Caki2 (cell line): ENCODE measurements at regions not wholly inside any gene's neighbourhood (a gene's known extent, or its start where the extent isn't known, plus 50 kb on each side); places are given as distances from the start of the nearest gene placed in this dataset.
"Not testable (repeated sequence)": the region's sequence is repeated elsewhere in the genome, so short reads cannot be mapped to it uniquely, and the experiment has no call there.

Experiments
- DNase-seq: peaks from one replicate; pipeline ENCODE4 v3.0.0-alpha.2; 2015; ENCODE audit warnings: low read depth
- in situ Hi-C: cut with HindIII; loops from 2 replicates; pipeline ENCODE4 v1.10.0; 2016; ENCODE audit warnings: low sequenced_read_pairs, low pct_unique_long_range_greater_than_20kb, mixed read lengths

DNA sequence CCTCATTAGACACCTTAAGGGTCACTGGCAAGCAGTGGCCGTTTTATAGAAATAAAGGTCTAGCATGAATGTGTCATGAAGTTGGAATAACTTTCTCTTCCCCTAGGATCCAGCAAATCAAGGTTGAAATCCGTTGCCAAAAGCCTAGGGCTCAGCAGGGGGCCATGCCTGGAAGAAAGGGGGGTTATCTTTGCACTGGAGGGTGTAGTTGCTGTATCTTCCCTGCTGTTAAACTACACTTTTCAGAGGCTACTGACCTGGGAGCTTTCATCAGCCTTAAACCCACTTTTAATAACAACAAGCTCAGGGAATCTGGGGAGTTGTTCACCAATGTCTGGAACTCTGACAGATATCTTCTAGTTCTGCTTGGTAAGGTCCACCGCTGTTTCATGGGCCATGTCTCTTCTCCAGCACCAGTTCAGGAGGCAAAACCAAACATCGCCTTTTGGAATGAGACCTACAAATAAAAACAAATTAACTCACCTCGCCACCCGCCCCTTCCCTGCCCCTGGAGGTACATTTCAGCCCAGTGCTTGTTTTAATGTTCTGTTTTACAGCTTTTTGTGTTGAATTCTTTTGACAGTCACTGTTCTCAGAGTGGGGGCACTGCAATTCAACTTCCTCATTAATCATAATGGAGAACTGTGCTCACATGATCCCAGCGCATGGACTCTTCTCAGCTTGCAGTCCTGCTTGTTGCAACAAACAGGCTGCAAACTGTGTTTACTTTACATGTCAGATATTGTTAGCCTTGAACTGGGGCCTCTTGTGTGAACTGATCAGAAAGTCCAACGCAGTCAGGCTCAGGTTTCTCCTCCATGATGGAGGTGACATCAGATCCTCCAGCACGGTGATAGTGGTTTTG is 508.7 kb downstream of the KCNJ2 start:
- in situ Hi-C loops: no loop called here
- DNase-seq: no peak

DNA sequence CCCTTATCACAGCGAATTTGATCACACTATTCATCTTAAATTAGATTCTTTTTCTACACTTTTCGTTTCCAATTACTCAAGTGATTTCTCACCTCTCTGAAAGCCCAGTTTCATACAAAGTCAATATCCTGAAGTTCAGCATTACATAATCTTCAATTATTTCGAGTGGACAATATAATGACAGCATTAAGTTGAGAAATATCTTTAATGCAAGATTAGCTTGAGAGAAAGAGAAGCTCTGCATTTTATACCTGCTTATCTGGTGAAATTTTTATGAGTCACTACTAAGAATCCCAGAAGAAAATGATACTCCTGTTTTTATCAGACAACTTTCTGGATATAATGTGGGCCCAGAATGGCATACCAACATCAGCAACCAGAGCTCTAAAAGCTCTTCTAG is 509.6 kb downstream of the KCNJ2 start:
- DNase-seq: no peak
- in situ Hi-C loops: no loop called here

DNA sequence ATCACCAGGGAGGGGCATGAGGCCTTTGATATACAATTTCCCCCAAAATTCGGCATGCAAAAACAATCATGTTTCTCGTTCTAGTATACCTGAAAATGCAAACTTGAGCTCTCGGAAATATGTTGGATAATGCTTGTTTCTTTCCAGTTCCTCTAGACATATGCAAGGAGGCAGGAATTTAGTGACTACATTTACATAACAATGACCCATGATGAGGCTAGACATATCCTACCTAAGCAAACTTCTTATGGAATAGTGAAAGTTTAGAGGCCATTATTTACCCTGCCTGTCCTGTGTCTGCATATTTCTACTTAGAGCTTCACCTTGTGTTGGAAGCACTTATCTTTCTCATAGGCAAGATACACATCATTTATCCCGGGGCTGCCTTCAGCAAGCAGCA is 514.6 kb downstream of the KCNJ2 start:
- no peak for DNase-seq
- in situ Hi-C loops: no loop called here

DNA sequence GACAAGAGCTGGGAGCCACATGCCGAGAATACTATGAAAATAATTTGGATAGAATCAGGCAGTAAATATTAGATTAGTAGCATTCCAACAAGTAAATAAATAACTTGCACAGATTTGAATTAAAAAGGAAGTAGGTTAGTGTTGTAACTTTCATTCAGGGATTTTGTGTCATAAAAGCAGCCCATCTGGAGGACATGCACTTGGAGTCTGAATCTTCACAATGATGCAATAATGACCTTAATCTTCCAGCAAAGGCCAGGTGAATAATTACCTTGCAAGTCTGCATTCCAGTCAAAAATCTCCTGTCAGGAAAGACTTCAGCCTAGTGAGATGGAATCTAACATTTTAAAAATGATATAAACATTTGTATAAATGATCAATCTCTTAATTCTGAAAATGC is 518.1 kb downstream of the KCNJ2 start:
- DNase-seq: peak; percentile 3
- in situ Hi-C loops: no loop called here

DNA sequence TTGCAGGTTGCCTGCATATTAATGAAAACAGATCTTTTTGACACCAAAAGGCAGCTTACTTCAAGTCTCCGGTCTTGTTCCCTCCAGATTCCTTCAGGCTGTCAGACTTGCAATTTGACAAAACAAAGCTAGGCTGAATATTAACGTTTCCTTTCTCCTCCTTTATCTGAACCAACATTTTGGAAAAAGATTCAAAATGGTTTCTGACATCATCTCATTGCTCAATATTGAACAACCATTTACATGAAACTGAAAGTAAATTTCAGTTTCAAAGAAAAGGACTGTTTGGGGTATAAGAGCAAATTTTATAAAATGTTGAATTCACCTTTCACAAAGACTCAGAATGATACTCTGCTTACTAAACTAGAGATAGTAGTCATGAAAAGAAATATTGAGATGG is 521.8 kb downstream of the KCNJ2 start:
- no peak for DNase-seq
- in situ Hi-C loops: no loop called here

DNA sequence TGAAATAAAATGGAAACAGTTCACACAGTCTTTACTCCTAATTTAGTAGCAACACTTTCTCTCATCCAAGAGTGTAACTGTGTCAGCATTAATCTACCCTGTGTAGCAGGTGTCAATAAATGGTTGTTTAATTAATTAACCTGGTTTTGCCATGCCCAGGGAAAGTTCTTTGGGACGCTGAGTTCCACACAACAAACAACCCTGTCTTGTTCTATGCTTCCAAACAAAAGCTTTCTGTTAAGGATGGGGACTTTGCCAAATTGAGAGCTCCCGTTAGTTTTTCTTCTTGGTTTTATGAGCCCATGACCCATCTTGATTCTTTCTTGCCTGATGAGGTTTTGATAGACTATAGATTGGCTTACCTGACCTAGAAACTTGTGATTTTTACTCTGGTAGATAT is 530.1 kb downstream of the KCNJ2 start:
- DNase-seq: no peak
- in situ Hi-C loops: no loop called here

DNA sequence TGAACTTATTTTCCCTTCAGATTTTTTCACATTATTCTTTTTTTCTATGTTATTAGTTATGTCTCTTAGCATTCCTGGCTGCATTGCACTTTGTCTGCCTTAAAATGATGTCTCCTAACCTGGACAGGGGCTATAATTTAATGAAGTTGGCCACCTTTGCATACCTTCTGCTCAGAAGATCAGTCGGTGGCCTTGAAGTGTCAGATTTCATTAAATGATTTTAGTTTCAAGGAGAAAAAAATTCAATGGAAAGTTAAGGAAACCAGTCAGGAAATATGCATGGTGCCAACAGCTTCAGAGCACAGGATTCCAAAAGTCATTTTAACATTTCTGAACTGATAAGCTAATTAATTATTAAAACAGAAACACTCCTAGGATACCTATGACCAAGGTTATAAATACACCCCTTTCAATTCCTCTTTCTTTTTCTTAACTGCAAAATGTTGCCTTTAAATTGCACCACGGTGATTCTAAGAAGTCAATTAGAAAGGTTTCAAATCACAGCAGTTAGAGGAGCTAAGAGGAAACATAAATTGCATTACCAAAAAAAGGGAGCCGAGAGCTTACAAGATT is 533.4 kb downstream of the KCNJ2 start:
- no peak for DNase-seq
- in situ Hi-C loops: no loop called here

DNA sequence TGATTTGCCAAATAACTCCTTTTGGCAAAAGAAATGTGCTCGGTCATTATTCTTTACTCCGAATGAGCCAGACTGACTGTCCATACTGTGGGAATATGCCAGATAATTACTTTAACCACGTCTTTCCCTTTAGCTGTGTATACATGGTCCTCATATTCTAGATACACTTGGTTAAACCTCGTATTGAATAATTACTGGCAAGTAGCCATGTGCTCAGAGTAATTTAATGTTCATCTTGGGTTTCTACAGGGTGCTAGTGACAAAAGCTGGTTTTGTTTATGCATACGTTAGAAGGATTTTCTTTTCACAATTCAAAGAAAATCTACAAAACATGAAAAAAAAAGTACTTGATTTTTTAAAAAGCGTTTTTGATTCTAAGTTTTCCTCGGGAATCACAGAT is 540.3 kb downstream of the KCNJ2 start:
- no peak for DNase-seq
- in situ Hi-C loops: no loop called here

DNA sequence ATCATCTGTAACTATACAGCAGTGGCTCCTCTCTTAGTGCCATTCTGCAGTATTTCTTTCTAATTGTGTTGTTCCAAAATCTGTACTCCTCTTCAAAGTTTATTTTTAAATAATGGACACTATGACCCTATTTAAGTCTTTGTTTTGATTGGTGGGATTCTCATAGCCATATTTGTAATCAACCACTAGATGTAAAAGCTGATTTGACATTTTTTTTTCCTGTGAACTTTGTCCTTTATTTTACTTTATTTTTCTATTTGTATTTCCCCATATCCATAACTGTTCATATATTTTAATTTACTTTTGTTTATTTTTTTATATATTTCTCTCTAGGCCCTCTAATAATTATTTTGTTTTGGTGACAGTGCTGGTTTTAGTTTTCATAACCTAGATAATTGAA is 544.4 kb downstream of the KCNJ2 start:
- in situ Hi-C loops: no loop called here
- DNase-seq: no peak

DNA sequence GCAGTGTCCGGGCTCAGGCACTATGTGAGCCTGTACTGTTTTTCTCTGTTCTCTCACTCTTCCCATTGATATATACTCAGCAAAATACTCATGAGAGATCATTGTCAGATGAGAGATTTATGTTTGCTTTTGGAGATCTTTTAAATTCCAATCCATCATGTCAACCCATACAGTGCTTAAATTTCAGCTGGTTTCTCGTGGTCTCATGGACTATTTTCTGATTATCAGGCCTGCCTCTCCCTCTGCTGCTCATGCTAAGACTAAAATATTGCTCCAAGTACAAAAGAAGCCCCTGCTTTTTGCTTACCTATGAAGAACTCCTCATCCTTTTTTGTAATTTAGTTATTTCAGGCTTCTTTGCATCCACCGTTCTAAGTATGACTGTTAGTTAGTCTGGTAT is 547.2 kb downstream of the KCNJ2 start:
- in situ Hi-C loops: no loop called here
- no peak for DNase-seq

DNA sequence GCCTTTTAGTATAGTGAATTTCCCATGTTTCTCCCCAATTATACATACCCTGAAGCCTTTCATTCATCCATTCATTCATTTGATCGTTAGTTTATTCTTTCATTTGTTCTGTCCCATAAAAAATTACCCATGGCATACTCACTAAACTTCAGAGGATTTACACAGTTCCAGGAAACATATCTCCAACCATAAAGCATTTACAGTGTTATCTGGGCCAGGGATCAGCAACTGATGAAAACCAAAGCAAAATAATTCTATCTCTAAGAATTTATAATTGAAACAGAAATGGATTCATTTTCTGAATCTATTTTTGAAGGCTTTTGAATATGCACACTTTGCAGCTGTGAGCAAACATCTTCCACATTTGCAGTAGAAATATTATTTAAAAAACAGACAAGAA is 547.7 kb downstream of the KCNJ2 start:
- no peak for DNase-seq
- in situ Hi-C loops: no loop called here

DNA sequence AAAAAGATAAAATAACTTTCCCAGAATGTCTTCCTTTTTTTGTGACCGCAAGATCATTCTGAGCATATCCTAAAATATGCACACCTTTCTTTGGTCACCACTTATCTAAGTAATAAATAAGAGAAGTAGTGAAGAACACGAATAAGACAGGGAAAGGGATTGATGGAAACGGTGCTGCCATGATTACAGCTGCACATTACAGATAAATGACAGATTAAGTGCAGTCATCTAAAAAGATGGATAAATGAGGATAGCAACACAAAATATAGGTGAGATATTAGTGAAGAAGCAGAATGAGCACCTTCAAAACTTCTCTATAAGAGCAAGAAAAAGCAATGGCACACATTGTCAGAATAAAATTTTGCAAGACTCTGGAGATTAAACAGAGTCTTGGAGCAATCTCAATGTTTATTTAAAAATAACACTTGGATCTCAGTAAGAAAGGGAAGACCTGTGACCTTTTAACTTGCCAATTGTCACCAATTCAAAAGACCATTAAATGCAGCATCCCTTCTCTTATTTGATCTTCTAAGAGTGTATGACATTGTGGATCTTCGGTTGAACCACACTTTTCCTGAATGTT is 567.1 kb downstream of the KCNJ2 start:
- DNase-seq: no peak
- in situ Hi-C loops: no loop called here

DNA sequence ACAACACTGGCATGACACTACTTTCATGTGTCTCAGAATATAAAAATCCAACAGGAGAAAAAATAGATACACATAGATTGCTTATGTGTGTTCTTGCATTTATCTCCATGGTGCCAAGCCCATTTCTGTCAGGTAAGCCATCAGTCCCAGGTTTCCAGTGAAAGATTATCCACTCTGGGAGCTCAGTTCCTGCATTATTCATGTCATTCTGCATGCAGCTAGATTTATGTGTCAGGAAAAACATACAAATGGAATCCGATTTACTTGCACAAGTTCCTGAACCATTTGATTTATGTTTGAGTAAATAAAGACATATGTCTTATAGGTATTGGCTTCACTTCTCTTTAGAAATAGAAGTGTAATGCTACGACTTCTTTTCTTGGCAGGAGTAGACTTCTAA is 569.7 kb downstream of the KCNJ2 start:
- no peak for DNase-seq
- in situ Hi-C loops: no loop called here

DNA sequence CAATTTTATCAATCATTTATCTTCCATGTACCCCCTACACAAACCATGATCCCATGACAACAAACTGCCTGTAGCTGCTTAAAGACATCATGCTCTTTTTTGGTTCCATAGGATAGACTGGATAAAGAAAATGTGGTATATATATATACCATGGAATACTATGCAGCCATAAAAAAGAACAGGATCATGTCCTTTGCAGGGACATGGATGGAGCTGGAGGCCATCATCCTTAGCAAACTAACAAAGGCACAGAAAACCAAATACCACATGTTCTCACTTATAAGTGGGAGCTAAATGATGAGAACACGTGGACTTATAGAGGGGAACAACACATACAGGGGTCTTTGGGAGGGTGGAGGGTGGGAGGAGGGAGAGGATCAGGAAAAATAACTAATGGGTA is 577.2 kb downstream of the KCNJ2 start:
- DNase-seq, in situ Hi-C loops: not testable (repeated sequence)

DNA sequence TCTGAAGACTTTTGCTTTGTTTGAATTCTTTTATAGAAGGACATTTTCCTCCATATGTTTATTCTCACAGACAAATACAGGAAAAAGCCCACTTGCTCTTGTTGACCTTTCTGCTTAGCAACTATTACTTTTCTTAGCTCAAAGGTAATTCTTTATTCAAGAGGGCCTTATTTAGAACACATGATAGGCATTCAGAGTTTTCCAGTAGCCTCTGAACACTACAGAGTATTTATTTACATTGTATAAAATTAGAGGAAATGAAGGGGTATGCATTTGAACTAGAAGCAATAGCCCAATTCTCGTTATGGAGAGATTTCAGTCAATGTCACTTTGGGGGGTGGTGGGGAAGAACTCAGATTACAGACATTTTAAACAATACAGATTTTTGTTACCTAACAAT is 581.7 kb downstream of the KCNJ2 start:
- in situ Hi-C loops: no loop called here
- no peak for DNase-seq

DNA sequence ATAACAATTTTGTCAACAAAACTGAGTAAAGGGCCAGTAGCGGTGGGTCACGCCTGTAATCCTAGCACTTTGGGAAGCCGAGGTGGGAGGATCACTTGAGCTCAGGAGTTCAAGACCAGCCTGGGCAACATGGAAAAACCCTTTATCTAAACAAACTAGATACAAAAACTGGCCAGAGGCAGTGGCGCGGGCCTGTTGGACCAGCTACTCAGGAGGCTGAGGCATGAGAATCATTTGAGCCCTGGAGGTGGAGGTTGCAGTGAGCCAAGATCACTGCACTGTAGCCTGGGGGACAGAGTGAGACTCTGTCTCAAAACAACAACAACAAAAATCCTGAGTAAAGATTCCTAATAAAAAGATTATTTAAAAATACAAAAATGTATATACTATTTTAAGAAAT is 583.1 kb downstream of the KCNJ2 start:
- DNase-seq, in situ Hi-C loops: not testable (repeated sequence)

DNA sequence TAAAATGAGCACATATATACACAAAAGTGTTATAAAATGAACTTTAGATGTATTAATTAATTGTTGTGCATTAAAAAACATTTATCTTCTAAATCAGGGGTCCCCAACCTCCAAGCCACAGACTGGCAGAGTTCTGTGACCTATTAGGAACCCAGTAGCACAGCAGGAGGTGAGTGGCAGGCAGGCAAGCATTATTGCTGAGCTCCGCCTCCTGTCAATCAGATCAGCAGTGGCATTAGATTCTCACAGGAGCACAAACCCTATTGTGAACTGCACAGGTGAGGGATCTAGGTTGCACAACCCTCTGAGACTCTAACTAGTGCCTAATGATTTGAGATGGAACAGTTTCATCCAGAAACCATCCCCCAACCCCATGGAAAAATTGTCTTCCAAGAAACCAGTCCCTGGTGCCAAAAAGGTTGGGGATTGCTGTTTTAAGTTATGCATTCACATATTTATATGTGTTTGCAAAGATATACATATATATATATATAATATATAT is 583.7 kb downstream of the KCNJ2 start:
- DNase-seq: no peak
- in situ Hi-C loops: no loop called here

DNA sequence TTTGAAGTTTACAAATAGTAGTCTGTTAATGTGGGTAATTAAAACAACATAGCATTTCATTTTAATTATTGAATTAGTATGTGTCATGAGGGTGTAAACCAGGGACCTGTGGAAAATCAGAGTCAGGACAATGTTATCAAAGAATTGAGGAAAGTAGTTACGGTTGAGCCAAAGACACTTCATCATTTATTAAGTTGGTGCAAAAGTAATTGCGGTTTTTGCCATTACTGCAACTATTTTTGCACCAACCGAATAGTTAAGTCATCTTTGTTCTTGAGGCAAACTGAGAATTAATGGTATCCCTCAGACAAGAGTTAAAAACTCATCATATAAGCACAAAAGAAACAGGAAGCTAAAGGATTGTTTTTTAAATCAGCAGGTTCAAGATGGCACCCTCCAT is 593.7 kb downstream of the KCNJ2 start:
- no peak for DNase-seq
- in situ Hi-C loops: no loop called here

DNA sequence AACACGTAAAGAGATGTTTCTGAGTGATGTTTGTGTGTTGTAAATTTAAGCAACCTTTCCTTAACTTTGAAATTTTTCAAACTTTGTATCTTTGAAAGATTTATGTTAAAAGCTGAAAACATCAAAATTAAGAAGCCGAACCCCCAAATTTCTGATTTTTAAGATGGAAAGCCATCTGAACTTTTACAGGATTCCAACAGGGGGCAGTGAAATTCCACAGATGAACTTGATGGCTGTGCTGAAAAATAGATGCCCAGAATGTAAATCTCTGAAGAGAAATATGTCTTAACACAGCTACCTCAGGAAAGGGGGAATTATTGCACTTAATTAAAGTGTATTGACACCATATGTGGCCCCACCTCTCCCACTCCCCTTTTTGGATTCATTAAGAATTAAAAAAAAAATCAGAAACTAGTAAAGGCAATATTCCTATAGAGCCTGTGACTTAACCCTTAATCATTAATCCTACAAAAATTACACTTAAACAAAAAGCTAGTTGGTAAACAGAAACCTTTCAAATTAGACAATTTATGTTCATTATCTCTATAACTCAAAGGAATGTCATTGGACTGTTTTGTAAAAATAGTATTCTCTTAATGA is 597.9 kb downstream of the KCNJ2 start:
- peak; percentile 38 for DNase-seq

More for the DNA sequence above, 597.9 kb downstream of the KCNJ2 start:
- in situ Hi-C loops: no loop called here
